GM18517 (cell line): ENCODE measurements at regions not wholly inside any gene's neighbourhood (a gene's known extent, or its start where the extent isn't known, plus 50 kb on each side); places are given as distances from the start of the nearest gene placed in this dataset.
"Not testable (repeated sequence)": the region's sequence is repeated elsewhere in the genome, so short reads cannot be mapped to it uniquely, and the experiment has no call there.

Source experiments
- ATAC-seq: cut with Tn5 transposase; IDR thresholded peaks from one replicate; pipeline ENCODE4 v1.9.1; 2021; ENCODE audit warnings: mild to moderate bottlenecking, moderate library complexity; ENCODE audit not compliant: unreplicated experiment

GRCh38 chr1:184181044-184181443 is 129.5 kb downstream of the TSEN15 start:
- ATAC-seq = no peak

GRCh38 chr1:184183919-184184318 is 132.4 kb downstream of the TSEN15 start:
- ATAC-seq = no peak

GRCh38 chr1:184184614-184185013 is 133.1 kb downstream of the TSEN15 start:
- not testable (repeated sequence) for ATAC-seq

GRCh38 chr1:184185347-184185746 is 133.8 kb downstream of the TSEN15 start:
- no peak for ATAC-seq

GRCh38 chr1:184186167-184186566 is 134.6 kb downstream of the TSEN15 start:
- no peak for ATAC-seq

- ATAC-seq = no peak
Observed at GRCh38 chr1:184187097-184187496, 135.6 kb downstream of the TSEN15 start.

- no peak for ATAC-seq
Observed at GRCh38 chr1:184188037-184188436, 136.5 kb downstream of the TSEN15 start.

- ATAC-seq = no peak
Observed at GRCh38 chr1:184189361-184189760, 137.8 kb downstream of the TSEN15 start.

- ATAC-seq = no peak
Observed at GRCh38 chr1:184190616-184191015, 139.1 kb downstream of the TSEN15 start.

GRCh38 chr1:184191181-184191621 is 139.7 kb downstream of the TSEN15 start:
- ATAC-seq = no peak

- ATAC-seq = no peak
Observed at GRCh38 chr1:184192796-184193195, 141.3 kb downstream of the TSEN15 start.

GRCh38 chr1:184193451-184193850 is 141.9 kb downstream of the TSEN15 start:
- no peak for ATAC-seq

- ATAC-seq = no peak
Observed at GRCh38 chr1:184194236-184194635, 142.7 kb downstream of the TSEN15 start.

- ATAC-seq = not testable (repeated sequence)
Observed at GRCh38 chr1:184195722-184196121, 144.2 kb downstream of the TSEN15 start.

GRCh38 chr1:184197831-184198230 is 146.3 kb downstream of the TSEN15 start:
- ATAC-seq = no peak

- ATAC-seq = no peak
Observed at GRCh38 chr1:184199036-184199435, 147.5 kb downstream of the TSEN15 start.

GRCh38 chr1:184199438-184200085 is 148.0 kb downstream of the TSEN15 start:
- no peak for ATAC-seq

GRCh38 chr1:184208622-184209021 is 157.1 kb downstream of the TSEN15 start:
- ATAC-seq = no peak

GRCh38 chr1:184210031-184210430 is 158.5 kb downstream of the TSEN15 start:
- ATAC-seq = no peak

GRCh38 chr1:184210862-184211261 is 159.3 kb downstream of the TSEN15 start:
- no peak for ATAC-seq

GRCh38 chr1:184212649-184213314 is 161.3 kb downstream of the TSEN15 start:
- no peak for ATAC-seq

GRCh38 chr1:184214128-184214527 is 162.6 kb downstream of the TSEN15 start:
- ATAC-seq = no peak
